ENCODE measurements at regions not wholly inside any gene's neighbourhood (a gene's known extent, or its start where the extent isn't known, plus 50 kb on each side); places are given as distances from the start of the nearest gene placed in this dataset.

- DNase-seq (ENCODE audit: low spot score): no peak
These were observed 568.8 kb upstream of the ZEB2 start for GRCh38 chr2:145088756-145089155.

GRCh38 chr2:145086910-145087309 lies 567.0 kb upstream of the ZEB2 start:
- no peak for DNase-seq (ENCODE audit: low spot score)

GRCh38 chr2:145085612-145086011 lies 565.7 kb upstream of the ZEB2 start:
- no peak for DNase-seq (ENCODE audit: low spot score)

GRCh38 chr2:145080426-145080825 lies 560.5 kb upstream of the ZEB2 start:
- no peak for DNase-seq (ENCODE audit: low spot score)

- DNase-seq (ENCODE audit: low spot score): no peak
These were observed 559.7 kb upstream of the ZEB2 start for GRCh38 chr2:145079641-145080040.

GRCh38 chr2:145078923-145079322 lies 559.0 kb upstream of the ZEB2 start:
- DNase-seq (ENCODE audit: low spot score): peak; percentile 6

GRCh38 chr2:145076085-145076484 lies 556.2 kb upstream of the ZEB2 start:
- no peak for DNase-seq (ENCODE audit: low spot score)

- DNase-seq (ENCODE audit: low spot score): no peak
These were observed 555.6 kb upstream of the ZEB2 start for GRCh38 chr2:145075454-145076062.

GRCh38 chr2:145070703-145071102 lies 550.8 kb upstream of the ZEB2 start:
- no peak for DNase-seq (ENCODE audit: low spot score)

- DNase-seq (ENCODE audit: low spot score): no peak
These were observed 548.6 kb upstream of the ZEB2 start for GRCh38 chr2:145068509-145068908.

- DNase-seq (ENCODE audit: low spot score): no peak
These were observed 547.7 kb upstream of the ZEB2 start for GRCh38 chr2:145067549-145068030.

GRCh38 chr2:145066856-145067548 lies 547.1 kb upstream of the ZEB2 start:
- no peak for DNase-seq (ENCODE audit: low spot score)

GRCh38 chr2:145066151-145066661 lies 546.3 kb upstream of the ZEB2 start:
- no peak for DNase-seq (ENCODE audit: low spot score)

GRCh38 chr2:145065342-145065741 lies 545.4 kb upstream of the ZEB2 start:
- no peak for DNase-seq (ENCODE audit: low spot score)

- DNase-seq (ENCODE audit: low spot score): no peak
These were observed 544.6 kb upstream of the ZEB2 start for GRCh38 chr2:145064511-145064910.

- no peak for DNase-seq (ENCODE audit: low spot score)
These were observed 541.0 kb upstream of the ZEB2 start for GRCh38 chr2:145060876-145061275.

GRCh38 chr2:145059914-145060313 lies 540.0 kb upstream of the ZEB2 start:
- DNase-seq (ENCODE audit: low spot score): no peak

- DNase-seq (ENCODE audit: low spot score): no peak
These were observed 539.4 kb upstream of the ZEB2 start for GRCh38 chr2:145059343-145059742.

GRCh38 chr2:145058457-145058856 lies 538.5 kb upstream of the ZEB2 start:
- DNase-seq (ENCODE audit: low spot score): no peak

GRCh38 chr2:145055651-145056050 lies 535.7 kb upstream of the ZEB2 start:
- no peak for DNase-seq (ENCODE audit: low spot score)

GRCh38 chr2:145050134-145050533 lies 530.2 kb upstream of the ZEB2 start:
- DNase-seq (ENCODE audit: low spot score): no peak

- no peak for DNase-seq (ENCODE audit: low spot score)
These were observed 529.6 kb upstream of the ZEB2 start for GRCh38 chr2:145049475-145049874.

GRCh38 chr2:145047554-145047953 lies 527.6 kb upstream of the ZEB2 start:
- DNase-seq (ENCODE audit: low spot score): no peak

- no peak for DNase-seq (ENCODE audit: low spot score)
These were observed 524.6 kb upstream of the ZEB2 start for GRCh38 chr2:145044491-145044890.

Data from SW480 (cell line).